ENCODE measurements at regions not wholly inside any gene's neighbourhood (a gene's known extent, or its start where the extent isn't known, plus 50 kb on each side); places are given as distances from the start of the nearest gene placed in this dataset.

- Histone ChIP-seq H3K4me3 (ENCODE audit: low read depth, low read length) (no peak overlapping the region), H3K36me3 (ENCODE audit: control insufficient read depth, insufficient read depth, low read length) (no peaks in the 10 kb centered on the region), H3K27me3 (ENCODE audit: control insufficient read depth, insufficient read depth, low read length) (no peaks in the 10 kb centered on the region)
- TF ChIP-seq, protein P1, sequence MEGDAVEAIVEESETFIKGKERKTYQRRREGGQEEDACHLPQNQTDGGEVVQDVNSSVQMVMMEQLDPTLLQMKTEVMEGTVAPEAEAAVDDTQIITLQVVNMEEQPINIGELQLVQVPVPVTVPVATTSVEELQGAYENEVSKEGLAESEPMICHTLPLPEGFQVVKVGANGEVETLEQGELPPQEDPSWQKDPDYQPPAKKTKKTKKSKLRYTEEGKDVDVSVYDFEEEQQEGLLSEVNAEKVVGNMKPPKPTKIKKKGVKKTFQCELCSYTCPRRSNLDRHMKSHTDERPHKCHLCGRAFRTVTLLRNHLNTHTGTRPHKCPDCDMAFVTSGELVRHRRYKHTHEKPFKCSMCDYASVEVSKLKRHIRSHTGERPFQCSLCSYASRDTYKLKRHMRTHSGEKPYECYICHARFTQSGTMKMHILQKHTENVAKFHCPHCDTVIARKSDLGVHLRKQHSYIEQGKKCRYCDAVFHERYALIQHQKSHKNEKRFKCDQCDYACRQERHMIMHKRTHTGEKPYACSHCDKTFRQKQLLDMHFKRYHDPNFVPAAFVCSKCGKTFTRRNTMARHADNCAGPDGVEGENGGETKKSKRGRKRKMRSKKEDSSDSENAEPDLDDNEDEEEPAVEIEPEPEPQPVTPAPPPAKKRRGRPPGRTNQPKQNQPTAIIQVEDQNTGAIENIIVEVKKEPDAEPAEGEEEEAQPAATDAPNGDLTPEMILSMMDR (IDR thresholded peaks at IDR 0.05; ENCODE audit: insufficient read depth, low read depth, low read length), result no peak
- DNase-seq (ENCODE audit: low read depth), result no peak
- CTCF ChIA-PET, result interaction anchor here (0.8 kb wide), 1 partner anchor 37 kb away, joined by 3 read pairs; no protein-coding TSS in a partner anchor
- POLR2A ChIA-PET, result no interaction called here
These were observed 332.3 kb downstream of the ETAA1 start for GRCh38 chr2:67729474-67729873.

GRCh38 chr2:67733517-67733916 is 329.3 kb downstream of the C1D start:
- POLR2A ChIA-PET, result no interaction called here
- Histone ChIP-seq H3K27me3 (ENCODE audit: control insufficient read depth, insufficient read depth, low read length) (no peaks in the 10 kb centered on the region), H3K4me3 (ENCODE audit: low read depth, low read length) (no peak overlapping the region), H3K36me3 (ENCODE audit: control insufficient read depth, insufficient read depth, low read length) (no peaks in the 10 kb centered on the region)
- no peak for DNase-seq (ENCODE audit: low read depth)
- CTCF ChIA-PET, result interaction anchor here (0.7 to 4.2 kb wide), 9 partner anchors 10 to 1305 kb away, joined by 3 to 45 read pairs (median 6); no protein-coding TSS in a partner anchor
- TF ChIP-seq, protein P1 (IDR thresholded peaks at IDR 0.05; ENCODE audit: insufficient read depth, low read depth, low read length), result peak; percentile 58

GRCh38 chr2:67752199-67752598 is 310.6 kb downstream of the C1D start:
- Histone ChIP-seq H3K36me3 (ENCODE audit: control insufficient read depth, insufficient read depth, low read length) (no peaks in the 10 kb centered on the region), H3K27me3 (ENCODE audit: control insufficient read depth, insufficient read depth, low read length) (no peaks in the 10 kb centered on the region; the same call in 1 of the 2 replicates), H3K4me3 (ENCODE audit: low read depth, low read length) (no peak overlapping the region)
- no peak for DNase-seq (ENCODE audit: low read depth)
- TF ChIP-seq, protein P1 (IDR thresholded peaks at IDR 0.05; ENCODE audit: insufficient read depth, low read depth, low read length), result no peak
- ChIA-PET POLR2A (interaction anchor here (0.5 kb wide), 1 partner anchor 198 kb away, joined by 4 read pairs; no protein-coding TSS in a partner anchor), CTCF (interaction anchor here (1.5 kb wide), 1 partner anchor 19 kb away, joined by 7 read pairs; no protein-coding TSS in a partner anchor)

- no peak overlapping the region for H3K4me3 ChIP-seq (ENCODE audit: low read depth, low read length)
- ChIA-PET POLR2A (interaction anchor here (0.5 kb wide), 1 partner anchor 197 kb away, joined by 4 read pairs; no protein-coding TSS in a partner anchor), CTCF (interaction anchor here (1.5 kb wide), 1 partner anchor 20 kb away, joined by 7 read pairs; no protein-coding TSS in a partner anchor)
- no peaks in the 10 kb centered on the region for H3K36me3 ChIP-seq (ENCODE audit: control insufficient read depth, insufficient read depth, low read length)
- H3K27me3 ChIP-seq (ENCODE audit: control insufficient read depth, insufficient read depth, low read length), result no peaks in the 10 kb centered on the region; the same call in 1 of the 2 replicates
- DNase-seq (ENCODE audit: low read depth), result peak; percentile 92
- TF ChIP-seq, protein P1 (IDR thresholded peaks at IDR 0.05; ENCODE audit: insufficient read depth, low read depth, low read length), result no peak
These were observed 309.8 kb downstream of the C1D start for GRCh38 chr2:67752969-67753368.

DNA sequence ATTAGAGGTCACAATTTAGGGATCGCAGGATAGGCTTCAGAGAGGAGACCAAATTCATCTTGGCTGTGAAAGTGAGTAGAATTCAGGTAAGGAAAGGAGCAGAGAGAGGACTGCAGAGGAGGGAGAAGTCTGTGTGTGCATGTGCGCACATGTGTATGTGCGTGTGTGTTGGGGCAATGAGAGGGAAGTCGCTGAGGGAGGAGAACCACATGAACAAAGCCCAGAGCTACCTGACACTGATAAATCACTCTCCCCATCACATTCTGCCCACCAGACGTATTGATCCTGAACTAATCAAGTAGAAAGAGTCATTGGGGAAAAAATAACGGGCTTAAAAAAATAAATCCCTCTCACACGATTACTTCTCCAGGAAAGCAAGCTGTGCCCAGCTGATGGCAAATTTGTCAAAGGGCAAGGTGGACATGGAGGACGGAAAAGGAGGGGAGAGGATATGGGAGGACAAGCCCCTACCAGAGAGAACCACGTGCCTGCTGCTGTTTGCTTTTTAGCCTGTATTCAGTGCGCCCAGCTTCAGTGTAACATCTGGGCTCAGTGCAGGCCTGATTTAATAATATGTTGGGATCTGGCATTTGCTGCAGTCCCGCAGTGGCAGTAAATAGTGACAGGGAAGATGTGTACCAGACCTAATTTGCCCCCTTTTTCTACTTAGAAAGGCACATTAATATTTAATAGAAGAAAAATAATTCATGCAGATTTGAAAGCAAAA is 307.5 kb downstream of the C1D start:
- ChIA-PET POLR2A (no interaction called here), CTCF (interaction anchor here (1.2 kb wide), 1 partner anchor 32 kb away, joined by 4 read pairs; no protein-coding TSS in a partner anchor)
- TF ChIP-seq, protein P1 (IDR thresholded peaks at IDR 0.05; ENCODE audit: insufficient read depth, low read depth, low read length), result no peak

More for the DNA sequence above, 307.5 kb downstream of the C1D start:
- Histone ChIP-seq H3K4me3 (ENCODE audit: low read depth, low read length) (no peak overlapping the region), H3K27me3 (ENCODE audit: control insufficient read depth, insufficient read depth, low read length) (no peaks in the 10 kb centered on the region), H3K36me3 (ENCODE audit: control insufficient read depth, insufficient read depth, low read length) (no peaks in the 10 kb centered on the region)
- no peak for DNase-seq (ENCODE audit: low read depth)
